Vagina (tissue), 2 donors: ENCODE measurements at regions not wholly inside any gene's neighbourhood (a gene's known extent, or its start where the extent isn't known, plus 50 kb on each side); places are given as distances from the start of the nearest gene placed in this dataset.

Experiments used
- DNase-seq, 2 donors: peaks; one replicate each; pipeline ENCODE4 v3.0.0-alpha.2; 2017; ENCODE audit errors: extremely low spot score in 2 of 2
- H3K27ac ChIP-seq: fragments of 200-600 bp; sonication (generic); one replicate; pipeline ENCODE4 v1.5.1; 2019
- H3K27me3 ChIP-seq: fragments of 200-600 bp; sonication (generic); one replicate; pipeline ENCODE4 v1.5.1; 2019
- H3K36me3 ChIP-seq, 2 donors: fragments of 200-600 bp; sonication (generic); one replicate each; pipeline ENCODE4 v1.5.1; 2017 to 2019
- H3K4me1 ChIP-seq: fragments of 200-600 bp; sonication (generic); one replicate; pipeline ENCODE4 v1.5.1; 2019
- H3K4me3 ChIP-seq, 2 donors: fragments of 200-600 bp; sonication (generic); 1 replicate in 1 of 2; 2 replicates in 1 of 2; pipeline ENCODE4 v1.5.1; 2016 to 2019
- H3K9me3 ChIP-seq: fragments of 200-600 bp; sonication (generic); one replicate; pipeline ENCODE4 v1.5.1; 2019
- CTCF ChIP-seq, 3 experiments: fragments of 450-650 bp in 2 of 3; fragments of 200-600 bp in 1 of 3; sonication (generic) in 1 of 3; IDR thresholded peaks; one replicate each; pipeline ENCODE4 v1.5.1; 2017 to 2019; ENCODE audit warnings: antibody characterized with exemption in 3 of 3, mild to moderate bottlenecking in 2 of 3, moderate library complexity in 2 of 3
- POLR2A ChIP-seq, 2 donors: fragments of 450-650 bp; IDR thresholded peaks; one replicate each; pipeline ENCODE4 v1.6.1; 2017; ENCODE audit warnings: antibody characterized with exemption in 2 of 2, mild to moderate bottlenecking in 2 of 2, moderate library complexity in 2 of 2
- POLR2AphosphoS5 ChIP-seq, 2 donors: sonication (generic); formaldehyde crosslinking; IDR thresholded peaks; one replicate each; pipeline ENCODE4 v1.9.0; 2017; ENCODE audit warnings: antibody characterized with exemption in 2 of 2, mild to moderate bottlenecking in 2 of 2, low read depth in 1 of 2; ENCODE audit not compliant: insufficient read depth in 1 of 2
- intact Hi-C: fragments of 100-400 bp; cut with DNase I; formaldehyde crosslinking; loops from one replicate; pipeline ENCODE4 v1.15.1; 2023

DNA sequence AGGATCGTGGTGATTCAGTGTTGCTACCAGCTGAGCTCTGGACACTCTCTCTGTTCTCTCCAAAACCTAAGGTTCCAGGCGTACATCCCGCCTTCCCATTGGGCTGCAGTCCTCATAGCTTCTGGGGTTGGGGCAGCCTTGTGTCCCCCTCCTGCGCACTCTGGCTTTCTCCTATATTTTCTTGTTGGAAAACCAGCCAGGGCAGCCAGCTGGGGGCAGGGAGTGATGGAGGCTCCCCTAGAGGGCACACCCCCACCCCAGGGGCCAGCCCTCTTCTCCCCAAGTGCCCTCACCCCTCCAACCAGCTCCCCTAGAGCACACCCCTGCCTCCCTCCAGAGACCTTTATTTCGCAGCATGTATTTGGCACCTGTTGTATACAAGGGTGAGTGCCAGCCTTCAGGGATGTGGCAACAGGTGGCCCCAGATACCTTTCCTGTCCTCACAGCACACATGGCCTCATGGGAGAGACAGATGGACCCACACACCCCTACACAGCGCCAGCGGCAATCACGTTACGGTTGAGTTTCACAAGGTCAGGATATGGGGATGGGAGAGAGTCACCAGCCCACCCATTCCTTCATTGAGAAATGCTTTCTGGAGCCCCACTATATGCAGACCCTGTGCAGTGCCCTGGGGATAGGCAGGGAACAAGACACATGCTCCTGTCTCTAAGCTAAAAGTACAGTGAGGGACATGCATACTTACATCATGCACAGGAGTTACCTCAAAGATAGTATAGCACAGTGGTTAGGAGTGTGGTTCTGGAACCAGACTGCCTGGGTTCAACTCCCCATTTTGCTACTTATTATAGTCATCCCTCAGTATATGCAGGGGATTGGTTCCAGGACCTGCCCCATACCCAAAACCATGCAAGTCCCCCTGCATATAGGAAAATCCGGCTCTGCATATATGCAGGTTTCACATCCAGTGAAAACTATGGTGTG lies 141.1 kb downstream of the PHETA1 start:
- DNase-seq = no peak
- Histone ChIP-seq H3K4me3 (no peak overlapping the region), H3K27ac (no peak overlapping the region), H3K9me3 (no peaks in the 10 kb centered on the region), H3K36me3 (no peaks in the 10 kb centered on the region), H3K27me3 (no peaks in the 10 kb centered on the region), H3K4me1 (no peaks in the 10 kb centered on the region)
- intact Hi-C loops = no loop called here
- TF ChIP-seq CTCF (IDR thresholded peaks at IDR 0.05) (no peak), POLR2AphosphoS5 (IDR thresholded peaks at IDR 0.05; ENCODE audit: insufficient read depth in 1 of 2, low read depth in 1 of 2) (no peak), POLR2A (IDR thresholded peaks at IDR 0.05) (no peak)

GRCh38 chr12:111226680-111227079 lies 142.2 kb downstream of the PHETA1 start:
- no peak for DNase-seq
- no peak overlapping the region for H3K27ac ChIP-seq
- H3K4me1 ChIP-seq = no peaks in the 10 kb centered on the region
- no peak overlapping the region for H3K4me3 ChIP-seq
- no peaks in the 10 kb centered on the region for H3K27me3 ChIP-seq
- H3K36me3 ChIP-seq = no peaks in the 10 kb centered on the region
- TF ChIP-seq POLR2AphosphoS5 (IDR thresholded peaks at IDR 0.05; ENCODE audit: insufficient read depth in 1 of 2, low read depth in 1 of 2) (no peak), POLR2A (IDR thresholded peaks at IDR 0.05) (no peak), CTCF (IDR thresholded peaks at IDR 0.05) (no peak)
- intact Hi-C loops = no loop called here
- H3K9me3 ChIP-seq = no peaks in the 10 kb centered on the region

- intact Hi-C loops = no loop called here
- no peaks in the 10 kb centered on the region for H3K4me1 ChIP-seq
- DNase-seq = no peak
- no peaks in the 10 kb centered on the region for H3K27me3 ChIP-seq
- no peaks in the 10 kb centered on the region for H3K36me3 ChIP-seq
- TF ChIP-seq POLR2A (IDR thresholded peaks at IDR 0.05) (no peak), CTCF (IDR thresholded peaks at IDR 0.05) (no peak), POLR2AphosphoS5 (IDR thresholded peaks at IDR 0.05; ENCODE audit: insufficient read depth in 1 of 2, low read depth in 1 of 2) (no peak)
- no peak overlapping the region for H3K4me3 ChIP-seq
- H3K9me3 ChIP-seq = no peaks in the 10 kb centered on the region
- H3K27ac ChIP-seq = no peak overlapping the region
Measured at GRCh38 chr12:111225307-111225706, 143.6 kb downstream of the PHETA1 start.

GRCh38 chr12:111224186-111225066 lies 144.5 kb downstream of the PHETA1 start:
- intact Hi-C loops = no loop called here
- no peak overlapping the region for H3K4me3 ChIP-seq

More at GRCh38 chr12:111224186-111225066, 144.5 kb downstream of the PHETA1 start:
- H3K9me3 ChIP-seq = no peaks in the 10 kb centered on the region
- H3K27me3 ChIP-seq = no peaks in the 10 kb centered on the region
- no peak for DNase-seq
- H3K36me3 ChIP-seq = no peaks in the 10 kb centered on the region
- TF ChIP-seq POLR2AphosphoS5 (IDR thresholded peaks at IDR 0.05; ENCODE audit: insufficient read depth in 1 of 2, low read depth in 1 of 2) (no peak), POLR2A (IDR thresholded peaks at IDR 0.05) (no peak), CTCF (IDR thresholded peaks at IDR 0.05) (no peak)
- no peak overlapping the region for H3K27ac ChIP-seq
- H3K4me1 ChIP-seq = no peaks in the 10 kb centered on the region
